NT2/D1 (cell line): ENCODE measurements at regions not wholly inside any gene's neighbourhood (a gene's known extent, or its start where the extent isn't known, plus 50 kb on each side); places are given as distances from the start of the nearest gene placed in this dataset.
"Not testable (repeated sequence)": the region's sequence is repeated elsewhere in the genome, so short reads cannot be mapped to it uniquely, and the experiment has no call there.

ENCODE experiments used
- DNase-seq: peaks from one replicate; pipeline ENCODE4 v3.0.0-alpha.2; 2011; ENCODE audit warnings: low read depth, low spot score
- H3K27me3 ChIP-seq: 2 replicates; pipeline ENCODE4 v1.6.0; 2011; ENCODE audit warnings: mild to moderate bottlenecking; ENCODE audit not compliant: insufficient read length, insufficient read depth
- H3K36me3 ChIP-seq: 2 replicates; pipeline ENCODE4 v1.6.1; 2011; ENCODE audit warnings: mild to moderate bottlenecking, low read length, mixed read lengths; ENCODE audit not compliant: insufficient read depth, insufficient read length
- H3K4me1 ChIP-seq: 2 replicates; pipeline ENCODE4 v1.5.1; 2011; ENCODE audit not compliant: insufficient read depth, insufficient read length
- H3K4me3 ChIP-seq: 2 replicates; pipeline ENCODE4 v1.5.1; 2011; ENCODE audit warnings: low read depth; ENCODE audit not compliant: insufficient read length
- H3K9ac ChIP-seq: 2 replicates; pipeline ENCODE4 v1.6.0; 2011; ENCODE audit warnings: low read depth; ENCODE audit not compliant: insufficient read length
- H3K9me3 ChIP-seq: 2 replicates; pipeline ENCODE4 v1.5.1; 2011; ENCODE audit warnings: mild to moderate bottlenecking, low read length; ENCODE audit not compliant: insufficient read depth
- SUZ12 ChIP-seq: IDR thresholded peaks from 2 replicates; pipeline ENCODE4 v1.6.1; 2011; ENCODE audit not compliant: insufficient read length, insufficient read depth; ENCODE audit errors: extremely low read depth
- YY1 ChIP-seq: IDR thresholded peaks from 2 replicates; pipeline ENCODE4 v1.6.1; 2011; ENCODE audit not compliant: insufficient read length, insufficient read depth
- ZNF274 ChIP-seq: IDR thresholded peaks from 2 replicates; pipeline ENCODE4 v1.6.1; 2011; ENCODE audit warnings: mild to moderate bottlenecking, low read depth, low read length

DNA sequence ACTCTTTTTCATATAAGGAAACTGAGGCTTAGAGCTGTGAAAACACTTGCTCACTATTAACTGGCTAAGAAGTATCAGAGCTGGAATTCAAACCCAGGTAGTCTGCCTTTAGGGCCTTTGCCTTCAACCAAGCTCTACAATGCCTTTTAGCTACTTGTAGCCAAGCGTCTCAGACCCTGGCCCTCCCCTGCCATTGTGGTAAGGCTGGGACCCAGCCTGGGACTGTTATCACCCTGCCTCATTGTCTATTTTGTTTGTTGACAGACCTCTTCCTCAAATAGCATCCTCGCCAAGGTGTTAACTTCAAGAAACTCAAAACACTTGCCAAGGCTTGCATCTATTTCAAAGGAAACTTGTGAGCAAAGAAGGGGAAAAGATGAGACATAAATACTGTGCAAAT lies 76.7 kb upstream of the CD28 start:
- TF ChIP-seq SUZ12 = no peak
- TF ChIP-seq ZNF274 = no peak
- TF ChIP-seq YY1 = no peak
- Histone ChIP-seq H3K27me3 (no peaks in the 10 kb centered on the region), H3K9ac (no peak overlapping the region), H3K9me3 (peaks cover 2% of the 10 kb centered on the region; the same call in 1 of the 2 replicates), H3K4me3 (no peak overlapping the region), H3K36me3 (no peaks in the 10 kb centered on the region), H3K4me1 (no peaks in the 10 kb centered on the region)
- no peak for DNase-seq

DNA sequence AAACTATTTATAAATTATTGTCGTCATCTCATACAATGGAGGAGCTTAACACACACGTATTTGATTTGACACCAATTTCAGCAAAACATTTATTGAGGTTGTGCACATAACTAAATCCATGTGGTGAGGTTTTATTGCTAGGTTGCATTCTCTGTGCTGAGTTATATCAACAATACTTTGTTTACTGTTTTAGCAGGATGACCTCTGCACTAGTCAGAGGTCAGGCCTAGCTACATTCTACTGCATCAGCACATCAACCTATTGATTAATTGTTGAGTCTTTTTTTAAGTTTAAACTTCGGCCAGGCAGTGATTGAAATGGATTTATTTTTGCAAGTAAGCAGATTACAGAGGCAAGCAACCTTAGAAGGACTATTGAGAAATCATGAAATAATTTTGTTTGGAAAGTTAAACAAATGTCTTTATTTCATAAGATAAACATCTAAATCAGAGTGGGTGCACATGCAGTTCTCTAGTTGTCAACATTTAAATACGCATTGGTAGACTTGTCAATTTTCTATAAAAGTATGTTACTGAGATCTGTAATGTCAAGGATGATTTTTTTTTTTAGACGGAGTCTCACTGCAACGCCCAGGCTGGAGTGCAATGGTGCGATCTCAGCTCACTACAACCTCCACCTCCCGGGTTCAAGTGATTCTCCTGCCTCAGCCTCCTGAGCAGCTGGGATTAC lies 75.2 kb upstream of the CD28 start:
- Histone ChIP-seq H3K9ac (no peak overlapping the region), H3K27me3 (no peaks in the 10 kb centered on the region), H3K36me3 (no peaks in the 10 kb centered on the region), H3K9me3 (peaks cover 5% of the 10 kb centered on the region; the same call in 1 of the 2 replicates), H3K4me3 (no peak overlapping the region), H3K4me1 (no peaks in the 10 kb centered on the region)
- no peak for DNase-seq
- TF ChIP-seq ZNF274 (no peak), YY1 (no peak), SUZ12 (no peak)

DNA sequence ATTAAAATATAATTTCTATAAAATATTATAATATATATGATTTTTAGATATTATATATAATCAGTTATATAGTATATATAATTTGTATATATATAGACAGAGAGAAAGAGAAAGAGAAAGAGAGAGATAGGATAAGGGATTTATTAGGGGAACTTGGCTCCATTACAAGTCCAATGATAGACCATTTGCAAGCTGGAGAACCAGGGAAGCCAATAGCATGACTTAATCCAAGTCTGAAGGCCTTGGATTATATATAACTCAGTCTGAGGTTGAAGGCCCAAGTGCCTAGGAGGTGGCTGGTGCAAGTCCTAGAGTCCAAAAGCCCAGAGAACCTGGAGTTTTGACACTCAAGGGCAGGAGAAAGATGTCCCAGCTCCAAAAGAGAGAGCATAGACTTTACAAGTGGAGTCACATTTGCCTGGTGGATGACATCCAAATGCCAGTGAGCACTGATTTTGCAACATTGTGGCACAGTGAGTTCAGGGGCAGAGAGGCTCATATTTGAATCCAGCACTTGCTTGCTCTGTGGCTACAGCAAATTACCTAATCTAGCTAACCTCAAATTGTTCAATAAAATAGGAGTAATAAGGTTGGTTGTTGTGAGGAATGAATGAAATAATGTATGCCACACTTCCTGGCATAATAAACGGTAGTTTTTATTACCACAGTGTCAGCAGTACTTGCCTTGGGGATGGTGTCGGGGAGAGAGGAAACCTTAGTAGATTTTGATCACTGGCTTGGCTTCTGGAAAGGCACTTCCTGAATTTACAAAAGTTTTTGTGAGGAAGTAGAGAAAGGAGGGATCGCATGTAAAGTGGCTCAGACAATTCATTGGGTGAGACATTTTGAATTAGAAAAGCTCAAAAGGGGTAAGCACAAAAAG lies 69.6 kb upstream of the CD28 start:
- no peaks in the 10 kb centered on the region for H3K36me3 ChIP-seq
- no peak overlapping the region for H3K4me3 ChIP-seq
- H3K4me1 ChIP-seq = no peaks in the 10 kb centered on the region
- H3K27me3 ChIP-seq = no peaks in the 10 kb centered on the region
- peaks cover 5% of the 10 kb centered on the region; the same call in 1 of the 2 replicates for H3K9me3 ChIP-seq
- no peak for DNase-seq
- H3K9ac ChIP-seq = no peak overlapping the region
- TF ChIP-seq YY1 (no peak), SUZ12 (no peak), ZNF274 (no peak)

DNA sequence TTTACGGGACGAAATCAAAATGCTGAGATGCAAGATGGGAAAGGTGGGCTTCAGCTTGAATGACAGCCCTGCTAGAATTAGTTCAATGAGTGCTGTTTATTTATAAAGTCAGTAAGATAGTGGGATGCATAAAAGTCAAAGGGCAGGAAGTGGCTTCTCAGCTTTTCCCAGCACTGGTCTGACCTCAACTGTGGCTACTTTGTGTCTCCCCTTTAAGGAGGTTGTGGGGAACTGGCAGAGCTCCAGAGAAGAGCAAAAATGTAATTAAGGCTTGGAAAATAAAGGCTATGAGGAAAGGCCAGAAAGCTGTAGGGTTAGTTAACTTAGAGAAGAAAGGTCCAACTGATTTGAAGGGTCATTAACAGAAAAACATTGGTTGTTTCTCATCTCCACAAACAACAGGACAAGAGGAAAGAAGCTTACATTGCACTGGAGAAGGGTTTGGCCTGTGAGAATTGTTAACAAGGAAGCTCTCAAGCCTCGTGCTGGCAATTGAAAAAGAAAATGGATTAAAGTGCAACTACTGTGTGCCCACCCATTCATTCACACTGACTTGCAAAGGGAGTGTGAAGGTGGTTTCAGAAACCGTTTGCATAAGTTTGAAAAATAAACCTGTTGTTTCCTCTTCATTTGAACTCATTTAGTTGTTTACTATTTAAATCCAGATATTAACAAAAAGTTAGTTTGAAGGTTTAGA lies 68.8 kb upstream of the CD28 start:
- no peaks in the 10 kb centered on the region for H3K27me3 ChIP-seq
- TF ChIP-seq SUZ12 (no peak), ZNF274 (no peak), YY1 (no peak)
- no peak for DNase-seq

DNA sequence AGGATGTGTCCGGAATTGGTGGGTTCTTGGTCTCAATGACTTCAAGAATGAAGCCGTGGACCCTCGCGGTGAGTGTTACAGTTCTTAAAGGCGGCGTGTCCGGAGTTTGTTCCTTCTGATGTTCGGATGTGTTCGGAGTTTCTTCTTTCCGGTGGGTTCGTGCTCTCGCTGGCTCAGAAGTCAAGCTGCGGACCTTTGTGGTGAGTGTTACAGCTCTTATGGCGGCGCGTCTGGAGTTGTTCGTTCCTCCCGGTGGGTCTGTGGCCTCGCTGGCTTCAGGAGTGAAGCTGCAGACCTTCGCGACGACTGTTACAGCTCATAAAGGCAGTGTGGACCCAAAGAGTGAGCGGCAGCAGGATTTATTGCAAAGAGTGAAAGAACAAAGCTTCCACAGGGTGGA lies 64.6 kb upstream of the CD28 start:
- not testable (repeated sequence) for DNase-seq, H3K9ac ChIP-seq, H3K4me3 ChIP-seq, H3K27me3 ChIP-seq, H3K36me3 ChIP-seq, H3K4me1 ChIP-seq
- H3K9me3 ChIP-seq = peaks cover 10% of the 10 kb centered on the region; the same call in 1 of the 2 replicates

More for the DNA sequence above, 68.8 kb upstream of the CD28 start:
- Histone ChIP-seq H3K4me3 (no peak overlapping the region), H3K4me1 (no peaks in the 10 kb centered on the region), H3K9me3 (peaks cover 10% of the 10 kb centered on the region; the same call in 1 of the 2 replicates), H3K36me3 (no peaks in the 10 kb centered on the region), H3K9ac (no peak overlapping the region)

DNA sequence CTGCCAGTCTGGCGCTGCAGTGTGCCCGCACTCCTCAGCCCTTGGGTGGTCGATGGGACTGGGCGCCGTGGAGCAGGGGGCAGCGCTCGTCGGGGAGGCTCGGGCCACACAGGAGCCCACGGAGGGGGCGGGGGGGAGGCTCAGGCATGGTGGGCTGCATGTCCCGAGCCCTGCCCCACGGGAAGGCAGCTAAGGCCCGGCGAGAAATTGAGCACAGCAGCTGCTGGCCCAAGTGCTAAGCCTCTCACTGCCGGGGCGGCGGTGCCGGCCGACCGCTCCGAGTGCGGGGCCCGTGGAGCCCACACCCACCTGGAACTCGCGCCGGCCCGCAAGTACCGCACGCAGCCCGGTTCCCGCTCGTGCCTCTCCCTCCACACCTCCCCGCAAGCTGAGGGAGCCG lies 63.6 kb upstream of the CD28 start:
- H3K9ac ChIP-seq, H3K27me3 ChIP-seq, DNase-seq, H3K36me3 ChIP-seq, H3K4me1 ChIP-seq, H3K4me3 ChIP-seq: not testable (repeated sequence)
- peaks cover 13% of the 10 kb centered on the region; the same call in 1 of the 2 replicates for H3K9me3 ChIP-seq

DNA sequence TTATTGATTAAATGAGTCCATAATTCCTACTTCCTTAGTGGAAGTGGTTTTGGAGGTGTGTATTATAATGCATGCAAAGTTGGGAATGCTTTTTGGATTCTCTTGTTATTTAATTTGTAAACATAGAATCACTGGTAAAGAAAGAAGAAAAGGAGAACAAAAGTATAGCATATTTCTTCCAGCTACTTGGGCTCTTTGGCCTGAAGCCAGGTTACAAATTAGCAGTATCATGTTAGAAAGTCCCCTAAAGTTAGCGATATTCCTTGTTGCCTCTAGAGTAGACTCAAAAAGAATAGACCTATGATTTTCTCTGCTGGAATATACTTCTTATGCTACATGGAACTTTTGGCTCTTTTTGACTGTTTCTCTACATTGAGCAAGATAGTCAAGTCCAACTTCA lies 60.6 kb upstream of the CD28 start:
- no peak for DNase-seq
- Histone ChIP-seq H3K36me3 (no peaks in the 10 kb centered on the region), H3K9ac (no peak overlapping the region), H3K27me3 (no peaks in the 10 kb centered on the region), H3K4me3 (no peak overlapping the region), H3K4me1 (no peaks in the 10 kb centered on the region), H3K9me3 (peaks cover 13% of the 10 kb centered on the region; the same call in 1 of the 2 replicates)
- no peak for TF ChIP-seq YY1
- TF ChIP-seq SUZ12 = no peak
- no peak for TF ChIP-seq ZNF274
